H9 (cell line): ENCODE measurements at regions not wholly inside any gene's neighbourhood (a gene's known extent, or its start where the extent isn't known, plus 50 kb on each side); places are given as distances from the start of the nearest gene placed in this dataset.

Experiments used
- DNase-seq: peaks from one replicate; pipeline ENCODE4 v3.0.0-alpha.2; 2017
- H2AFZ ChIP-seq: one replicate; pipeline ENCODE4 v1.6.1; 2013; ENCODE audit warnings: mild to moderate bottlenecking, low read length, control low read depth, moderate library complexity
- H2AK5ac ChIP-seq: 2 replicates; pipeline ENCODE4 v1.6.1; 2013; ENCODE audit warnings: low read length, control low read depth, mixed read lengths; ENCODE audit not compliant: insufficient read length
- H2BK120ac ChIP-seq: one replicate; pipeline ENCODE4 v1.6.1; 2013; ENCODE audit warnings: low read depth, mild to moderate bottlenecking, low read length, control low read depth, inconsistent platforms; ENCODE audit not compliant: poor library complexity, severe bottlenecking
- H2BK12ac ChIP-seq: 2 replicates; pipeline ENCODE4 v1.6.1; 2013; ENCODE audit warnings: low read length, control low read depth, mixed read lengths, low read depth; ENCODE audit not compliant: insufficient read length
- H2BK15ac ChIP-seq: 2 replicates; pipeline ENCODE4 v1.6.1; 2013; ENCODE audit warnings: low read depth, low read length, control low read depth
- H2BK20ac ChIP-seq: one replicate; pipeline ENCODE4 v1.6.1; 2013; ENCODE audit warnings: low read depth, mild to moderate bottlenecking, low read length, control low read depth, inconsistent platforms; ENCODE audit not compliant: poor library complexity, severe bottlenecking
- H2BK5ac ChIP-seq: 2 replicates; pipeline ENCODE4 v1.6.1; 2013; ENCODE audit warnings: low read length, control low read depth, mixed read lengths; ENCODE audit not compliant: insufficient read length
- H3K14ac ChIP-seq: 2 replicates; pipeline ENCODE4 v1.6.1; 2013; ENCODE audit warnings: low read length, control low read depth; ENCODE audit not compliant: insufficient read depth
- H3K18ac ChIP-seq: 2 replicates; pipeline ENCODE4 v1.6.1; 2013; ENCODE audit warnings: low read depth, mild to moderate bottlenecking, mixed read lengths, low read length, control low read depth; ENCODE audit not compliant: insufficient read length
- H3K23ac ChIP-seq: 2 replicates; pipeline ENCODE4 v1.6.1; 2013; ENCODE audit warnings: low read length, control low read depth, mixed read lengths, low read depth; ENCODE audit not compliant: insufficient read length
- H3K23me2 ChIP-seq: 2 replicates; pipeline ENCODE4 v1.6.1; 2013; ENCODE audit warnings: low read depth, mild to moderate bottlenecking, mixed read lengths, low read length, control low read depth; ENCODE audit not compliant: insufficient read length, poor library complexity, severe bottlenecking
- H3K27ac ChIP-seq: 2 replicates; pipeline ENCODE4 v1.5.1; 2013; ENCODE audit warnings: low read length, control low read depth, mixed read lengths, low read depth; ENCODE audit not compliant: insufficient read length
- H3K27me3 ChIP-seq: 2 replicates; pipeline ENCODE4 v1.6.1; 2013; ENCODE audit warnings: low read length, control low read depth, inconsistent platforms; ENCODE audit not compliant: insufficient read depth
- H3K4ac ChIP-seq: 2 replicates; pipeline ENCODE4 v1.6.1; 2013; ENCODE audit warnings: low read depth, mild to moderate bottlenecking, control low read depth, inconsistent platforms, low read length, moderate library complexity
- H3K4me1 ChIP-seq: 2 replicates; pipeline ENCODE4 v1.6.1; 2013; ENCODE audit warnings: low read length, control low read depth, inconsistent platforms; ENCODE audit not compliant: insufficient read depth
- H3K4me2 ChIP-seq: 2 replicates; pipeline ENCODE4 v1.6.1; 2013; ENCODE audit warnings: low read length, control low read depth, mixed read lengths; ENCODE audit not compliant: insufficient read length, insufficient read depth
- H3K56ac ChIP-seq: 2 replicates; pipeline ENCODE4 v1.6.1; 2013; ENCODE audit warnings: low read depth, mild to moderate bottlenecking, mixed read lengths, low read length, control low read depth; ENCODE audit not compliant: insufficient read length
- H3K79me1 ChIP-seq: 2 replicates; pipeline ENCODE4 v1.6.1; 2013; ENCODE audit warnings: low read depth, mild to moderate bottlenecking, moderate library complexity, low read length, control low read depth, inconsistent platforms; ENCODE audit not compliant: insufficient read depth, poor library complexity, severe bottlenecking
- H3K79me2 ChIP-seq: 2 replicates; pipeline ENCODE4 v1.6.1; 2013; ENCODE audit warnings: low read length, control low read depth, inconsistent platforms; ENCODE audit not compliant: insufficient read depth
- H3K9ac ChIP-seq: 2 replicates; pipeline ENCODE4 v1.6.1; 2013; ENCODE audit warnings: low read length, control low read depth, mixed read lengths; ENCODE audit not compliant: insufficient read length; ENCODE audit errors: extremely low read depth
- H3K9me3 ChIP-seq: one replicate; pipeline ENCODE4 v1.6.1; 2013; ENCODE audit warnings: low read depth, low read length, inconsistent platforms; ENCODE audit not compliant: control insufficient read depth
- H3T11ph ChIP-seq: one replicate; pipeline ENCODE4 v1.6.1; 2013; ENCODE audit warnings: mild to moderate bottlenecking, low read length, control low read depth, inconsistent platforms
- H4K20me1 ChIP-seq: one replicate; pipeline ENCODE4 v1.6.1; 2013; ENCODE audit not compliant: control insufficient read depth, insufficient read length, insufficient read depth
- H4K5ac ChIP-seq: 2 replicates; pipeline ENCODE4 v1.6.1; 2013; ENCODE audit warnings: low read depth, mild to moderate bottlenecking, mixed read lengths, low read length, control low read depth; ENCODE audit not compliant: insufficient read length
- H4K8ac ChIP-seq: replicated peaks from 2 replicates; pipeline ENCODE4 v1.6.1; 2013; ENCODE audit warnings: low read length, control low read depth, mixed read lengths, low read depth; ENCODE audit not compliant: insufficient read length
- H4K91ac ChIP-seq: 2 replicates; pipeline ENCODE4 v1.6.1; 2013; ENCODE audit warnings: low read depth, mild to moderate bottlenecking, moderate library complexity, mixed read lengths, low read length, control low read depth; ENCODE audit not compliant: insufficient read length
- H3K27ac Mint-ChIP-seq, 3 experiments: 2 replicates in 2 of 3; 3 replicates in 1 of 3; pipeline ENCODE4 v1.8.0; 2020 to 2021; ENCODE audit warnings: mixed read lengths in 3 of 3, mild to moderate bottlenecking in 1 of 3, moderate library complexity in 1 of 3
- H3K27me3 Mint-ChIP-seq: 2 replicates; pipeline ENCODE4 v1.8.0; 2021; ENCODE audit warnings: low read depth, mild to moderate bottlenecking, moderate library complexity, mixed read lengths
- H3K36me3 Mint-ChIP-seq, 3 experiments: 2 replicates in 2 of 3; 3 replicates in 1 of 3; pipeline ENCODE4 v1.8.0; 2020 to 2021; ENCODE audit warnings: low read depth in 3 of 3, mixed read lengths in 3 of 3; ENCODE audit not compliant: insufficient read depth in 1 of 3
- H3K4me1 Mint-ChIP-seq, 2 experiments: 2 replicates each; pipeline ENCODE4 v1.8.0; 2020; ENCODE audit warnings: mixed read lengths in 2 of 2
- H3K4me3 Mint-ChIP-seq, 2 experiments: 2 replicates in 1 of 2; 3 replicates in 1 of 2; pipeline ENCODE4 v1.8.0; 2020 to 2021; ENCODE audit warnings: mild to moderate bottlenecking in 2 of 2, mixed read lengths in 2 of 2, moderate library complexity in 1 of 2
- H3K9me3 Mint-ChIP-seq, 2 experiments: 2 replicates in 1 of 2; 3 replicates in 1 of 2; pipeline ENCODE4 v1.8.0; 2020; ENCODE audit warnings: mild to moderate bottlenecking in 2 of 2, mixed read lengths in 2 of 2, moderate library complexity in 1 of 2
- TF ChIP-seq, protein P1 (sequence below): fragments of 200-600 bp; sonication (generic); conservative IDR thresholded peaks from 3 replicates; pipeline ENCODE4 v1.8.0; 2021; ENCODE audit warnings: antibody characterized with exemption, mild to moderate bottlenecking

DNA sequence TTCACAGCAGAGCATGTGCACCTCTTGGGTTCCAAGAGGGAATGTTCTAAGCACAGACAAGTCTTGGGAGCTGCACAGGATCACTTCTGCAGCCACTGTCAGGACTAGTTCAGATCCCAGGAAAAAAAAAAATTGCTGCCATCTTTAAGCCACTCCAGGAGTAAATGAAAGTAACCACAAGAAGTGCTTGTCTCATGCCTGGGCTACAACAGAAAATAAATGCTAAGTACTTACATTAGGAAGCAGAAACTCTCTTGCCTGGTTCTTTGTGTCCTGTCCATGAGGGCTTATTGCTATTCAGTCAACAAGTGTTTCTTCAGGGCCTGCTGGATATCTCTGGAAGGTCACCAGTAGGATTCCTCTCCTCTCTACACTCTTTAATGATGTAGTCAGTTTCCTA lies 176.1 kb downstream of the KTN1 start:
- no peak overlapping the region for H3K4ac ChIP-seq
- no peak overlapping the region for H4K5ac ChIP-seq
- Mint-ChIP-seq H3K9me3 (no peaks in the 10 kb centered on the region), H3K36me3 (no peaks in the 10 kb centered on the region), H3K27me3 (no peaks in the 10 kb centered on the region), H3K4me1 (peaks cover 42 to 46% of the 10 kb centered on the region in 2 experiments), H3K4me3 (no peak overlapping the region), H3K27ac (peak overlapping the region in 1 of 3 experiments; percentile 38; a peak in 1 of 7 replicates)
- no peaks in the 10 kb centered on the region for H3K79me2 ChIP-seq
- H2BK5ac ChIP-seq, result no peak overlapping the region
- H2BK20ac ChIP-seq, result no peak overlapping the region
- H2BK120ac ChIP-seq, result no peak overlapping the region
- no peak overlapping the region for H2AFZ ChIP-seq
- TF ChIP-seq, protein P1, sequence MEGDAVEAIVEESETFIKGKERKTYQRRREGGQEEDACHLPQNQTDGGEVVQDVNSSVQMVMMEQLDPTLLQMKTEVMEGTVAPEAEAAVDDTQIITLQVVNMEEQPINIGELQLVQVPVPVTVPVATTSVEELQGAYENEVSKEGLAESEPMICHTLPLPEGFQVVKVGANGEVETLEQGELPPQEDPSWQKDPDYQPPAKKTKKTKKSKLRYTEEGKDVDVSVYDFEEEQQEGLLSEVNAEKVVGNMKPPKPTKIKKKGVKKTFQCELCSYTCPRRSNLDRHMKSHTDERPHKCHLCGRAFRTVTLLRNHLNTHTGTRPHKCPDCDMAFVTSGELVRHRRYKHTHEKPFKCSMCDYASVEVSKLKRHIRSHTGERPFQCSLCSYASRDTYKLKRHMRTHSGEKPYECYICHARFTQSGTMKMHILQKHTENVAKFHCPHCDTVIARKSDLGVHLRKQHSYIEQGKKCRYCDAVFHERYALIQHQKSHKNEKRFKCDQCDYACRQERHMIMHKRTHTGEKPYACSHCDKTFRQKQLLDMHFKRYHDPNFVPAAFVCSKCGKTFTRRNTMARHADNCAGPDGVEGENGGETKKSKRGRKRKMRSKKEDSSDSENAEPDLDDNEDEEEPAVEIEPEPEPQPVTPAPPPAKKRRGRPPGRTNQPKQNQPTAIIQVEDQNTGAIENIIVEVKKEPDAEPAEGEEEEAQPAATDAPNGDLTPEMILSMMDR, result no peak
- no peak overlapping the region for H3K18ac ChIP-seq
- no peaks in the 10 kb centered on the region for H3K27me3 ChIP-seq
- H3K79me1 ChIP-seq, result no peaks in the 10 kb centered on the region
- no peaks in the 10 kb centered on the region for H4K20me1 ChIP-seq
- H3T11ph ChIP-seq, result no peak overlapping the region
- no peak overlapping the region for H3K4me2 ChIP-seq
- no peak overlapping the region for H3K56ac ChIP-seq
- no peak for DNase-seq
- peaks cover 18% of the 10 kb centered on the region; the same call in 1 of the 2 replicates for H3K4me1 ChIP-seq
- no peak overlapping the region for H2AK5ac ChIP-seq
- no peaks in the 10 kb centered on the region for H3K23me2 ChIP-seq
- no peak overlapping the region for H3K27ac ChIP-seq
- H4K8ac ChIP-seq, result no peak overlapping the region
- H3K14ac ChIP-seq, result no peak overlapping the region
- no peak overlapping the region for H2BK12ac ChIP-seq
- no peak overlapping the region for H4K91ac ChIP-seq
- no peaks in the 10 kb centered on the region for H3K9me3 ChIP-seq
- no peak overlapping the region for H3K23ac ChIP-seq
- H3K9ac ChIP-seq, result no peak overlapping the region
- H2BK15ac ChIP-seq, result no peak overlapping the region
